ENCODE measurements at regions not wholly inside any gene's neighbourhood (a gene's known extent, or its start where the extent isn't known, plus 50 kb on each side); places are given as distances from the start of the nearest gene placed in this dataset.

DNA sequence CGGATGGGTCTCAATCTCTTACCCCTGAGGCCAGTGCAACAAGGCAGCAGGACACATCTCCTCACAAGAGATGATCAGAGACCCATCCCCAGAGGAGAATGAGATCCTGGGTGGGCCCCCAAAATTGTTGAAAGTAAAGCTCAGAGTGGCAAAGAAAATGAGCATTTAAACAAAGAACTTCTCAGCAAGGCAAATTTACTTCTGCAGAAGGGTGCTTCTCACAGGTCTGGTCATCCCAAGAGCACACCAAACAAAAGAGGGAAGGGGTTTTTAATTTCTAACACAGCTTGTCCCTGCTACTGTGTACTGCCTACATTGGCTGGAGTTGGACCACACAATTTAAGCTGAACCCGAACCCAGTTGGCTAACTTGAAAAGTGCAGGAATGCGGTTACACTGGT, 1628.6 kb upstream of the RAG2 start:
- Histone ChIP-seq H3K9me2 (ENCODE audit: insufficient read depth, low read length) (no peaks in the 10 kb centered on the region), H3K36me3 (ENCODE audit: insufficient read depth, low read length) (no peaks in the 10 kb centered on the region), H3K27ac (ENCODE audit: low read depth, low read length, poor library complexity, severe bottlenecking) (no peak overlapping the region), H3K9me3 (ENCODE audit: low read length) (no peaks in the 10 kb centered on the region), H2AFZ (ENCODE audit: low read length) (no peak overlapping the region), H3K79me2 (ENCODE audit: insufficient read depth, low read depth, low read length) (no peaks in the 10 kb centered on the region), H3K4me3 (ENCODE audit: low read depth, low read length, poor library complexity, severe bottlenecking) (no peak overlapping the region), H3K4me2 (ENCODE audit: low read length) (no peak overlapping the region), H4K20me1 (ENCODE audit: insufficient read depth, low read length) (no peaks in the 10 kb centered on the region), H3K4me1 (ENCODE audit: insufficient read depth, low read length, poor library complexity, severe bottlenecking) (no peaks in the 10 kb centered on the region)
- POLR2A ChIA-PET, result no interaction called here
- CTCF ChIA-PET (ENCODE audit: unreplicated experiment), result no interaction called here
- TF ChIP-seq, protein P1, sequence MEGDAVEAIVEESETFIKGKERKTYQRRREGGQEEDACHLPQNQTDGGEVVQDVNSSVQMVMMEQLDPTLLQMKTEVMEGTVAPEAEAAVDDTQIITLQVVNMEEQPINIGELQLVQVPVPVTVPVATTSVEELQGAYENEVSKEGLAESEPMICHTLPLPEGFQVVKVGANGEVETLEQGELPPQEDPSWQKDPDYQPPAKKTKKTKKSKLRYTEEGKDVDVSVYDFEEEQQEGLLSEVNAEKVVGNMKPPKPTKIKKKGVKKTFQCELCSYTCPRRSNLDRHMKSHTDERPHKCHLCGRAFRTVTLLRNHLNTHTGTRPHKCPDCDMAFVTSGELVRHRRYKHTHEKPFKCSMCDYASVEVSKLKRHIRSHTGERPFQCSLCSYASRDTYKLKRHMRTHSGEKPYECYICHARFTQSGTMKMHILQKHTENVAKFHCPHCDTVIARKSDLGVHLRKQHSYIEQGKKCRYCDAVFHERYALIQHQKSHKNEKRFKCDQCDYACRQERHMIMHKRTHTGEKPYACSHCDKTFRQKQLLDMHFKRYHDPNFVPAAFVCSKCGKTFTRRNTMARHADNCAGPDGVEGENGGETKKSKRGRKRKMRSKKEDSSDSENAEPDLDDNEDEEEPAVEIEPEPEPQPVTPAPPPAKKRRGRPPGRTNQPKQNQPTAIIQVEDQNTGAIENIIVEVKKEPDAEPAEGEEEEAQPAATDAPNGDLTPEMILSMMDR (conservative IDR thresholded peaks at IDR 0.05; ENCODE audit: low read length), result no peak
- TF ChIP-seq EZH2phosphoT487 (IDR thresholded peaks at IDR 0.05; ENCODE audit: borderline replicate concordance, low read depth, low read length), result no peak
- BruUV-seq (replicated peaks), result no TSS peak
- DNase-seq (ENCODE audit: low spot score), result no peak
- intact Hi-C loops (cut with micrococcal nuclease; ENCODE audit: unreplicated experiment), result no loop called here

DNA sequence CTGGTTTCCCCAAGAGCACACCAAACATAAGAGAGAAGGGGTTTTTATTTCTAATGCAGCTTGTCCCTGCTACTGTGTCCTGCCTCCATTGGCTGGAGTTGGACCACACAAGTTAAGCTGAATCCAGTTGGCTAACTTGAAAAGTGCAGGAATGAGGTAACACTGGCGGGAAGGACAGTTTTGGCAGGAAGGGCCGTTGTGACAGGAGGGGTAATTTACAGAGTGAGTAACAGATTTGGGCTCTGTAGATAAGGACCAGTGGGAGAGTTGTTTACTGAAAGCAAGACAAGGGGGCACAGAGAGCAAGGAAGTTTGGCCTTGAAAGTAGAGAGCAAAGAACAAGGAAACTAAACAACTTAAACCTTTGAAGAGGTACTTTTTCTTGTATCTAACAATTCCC, 1623.3 kb upstream of the RAG2 start:
- ChIA-PET POLR2A (interaction anchor here (0.6 kb wide), 1 partner anchor 1418 kb away, joined by 5 read pairs; no protein-coding TSS in a partner anchor), CTCF (ENCODE audit: unreplicated experiment) (no interaction called here)
- no peaks in the 10 kb centered on the region for H3K79me2 ChIP-seq (ENCODE audit: insufficient read depth, low read depth, low read length)
- no peak for TF ChIP-seq EZH2phosphoT487 (IDR thresholded peaks at IDR 0.05; ENCODE audit: borderline replicate concordance, low read depth, low read length)
- TF ChIP-seq, protein P1 (conservative IDR thresholded peaks at IDR 0.05; ENCODE audit: low read length), result no peak
- H3K9me2 ChIP-seq (ENCODE audit: insufficient read depth, low read length), result no peaks in the 10 kb centered on the region
- no peak overlapping the region for H2AFZ ChIP-seq (ENCODE audit: low read length)
- intact Hi-C loops (cut with micrococcal nuclease; ENCODE audit: unreplicated experiment), result no loop called here
- no peak overlapping the region for H3K27ac ChIP-seq (ENCODE audit: low read depth, low read length, poor library complexity, severe bottlenecking)
- no peaks in the 10 kb centered on the region for H3K9me3 ChIP-seq (ENCODE audit: low read length)
- no peak overlapping the region for H3K4me2 ChIP-seq (ENCODE audit: low read length)
- H3K36me3 ChIP-seq (ENCODE audit: insufficient read depth, low read length), result no peaks in the 10 kb centered on the region
- no peak for DNase-seq (ENCODE audit: low spot score)
- no peaks in the 10 kb centered on the region for H3K4me1 ChIP-seq (ENCODE audit: insufficient read depth, low read length, poor library complexity, severe bottlenecking)
- no TSS peak for BruUV-seq (replicated peaks)
- H3K4me3 ChIP-seq (ENCODE audit: low read depth, low read length, poor library complexity, severe bottlenecking), result no peak overlapping the region
- no peaks in the 10 kb centered on the region for H4K20me1 ChIP-seq (ENCODE audit: insufficient read depth, low read length)

DNA sequence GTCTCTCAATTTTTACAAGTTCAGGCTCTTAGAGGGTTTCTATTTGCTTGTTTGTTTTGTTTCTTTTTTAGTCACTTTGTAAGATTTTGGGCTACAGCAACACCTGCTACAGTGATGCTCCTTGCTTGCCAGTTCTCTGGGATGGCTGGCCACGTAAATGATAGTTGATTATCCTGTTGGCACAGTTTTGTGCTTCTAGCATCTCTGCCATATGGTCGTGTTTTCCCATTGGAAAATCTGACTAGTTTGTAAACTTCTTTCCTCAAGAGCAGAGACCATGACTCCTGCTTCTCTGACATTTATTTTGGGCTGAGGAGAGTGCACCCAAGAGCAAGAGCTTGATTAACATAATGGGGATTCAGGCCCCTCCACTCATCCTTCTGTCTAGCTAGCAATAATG, 1621.6 kb upstream of the RAG2 start:
- no peak overlapping the region for H3K4me2 ChIP-seq (ENCODE audit: low read length)
- ChIA-PET POLR2A (no interaction called here), CTCF (ENCODE audit: unreplicated experiment) (no interaction called here)
- no peak for TF ChIP-seq EZH2phosphoT487 (IDR thresholded peaks at IDR 0.05; ENCODE audit: borderline replicate concordance, low read depth, low read length)
- TF ChIP-seq, protein P1 (conservative IDR thresholded peaks at IDR 0.05; ENCODE audit: low read length), result no peak
- no peak overlapping the region for H3K27ac ChIP-seq (ENCODE audit: low read depth, low read length, poor library complexity, severe bottlenecking)
- no peaks in the 10 kb centered on the region for H3K9me3 ChIP-seq (ENCODE audit: low read length)
- no peaks in the 10 kb centered on the region for H3K4me1 ChIP-seq (ENCODE audit: insufficient read depth, low read length, poor library complexity, severe bottlenecking)
- no peak overlapping the region for H2AFZ ChIP-seq (ENCODE audit: low read length)
- H3K4me3 ChIP-seq (ENCODE audit: low read depth, low read length, poor library complexity, severe bottlenecking), result no peak overlapping the region
- H3K79me2 ChIP-seq (ENCODE audit: insufficient read depth, low read depth, low read length), result no peaks in the 10 kb centered on the region
- intact Hi-C loops (cut with micrococcal nuclease; ENCODE audit: unreplicated experiment), result no loop called here
- H3K9me2 ChIP-seq (ENCODE audit: insufficient read depth, low read length), result no peaks in the 10 kb centered on the region
- H4K20me1 ChIP-seq (ENCODE audit: insufficient read depth, low read length), result no peaks in the 10 kb centered on the region
- H3K36me3 ChIP-seq (ENCODE audit: insufficient read depth, low read length), result no peaks in the 10 kb centered on the region
- no TSS peak for BruUV-seq (replicated peaks)
- no peak for DNase-seq (ENCODE audit: low spot score)

All from OCI-LY7 (cell line).